ENCODE measurements at regions not wholly inside any gene's neighbourhood (a gene's known extent, or its start where the extent isn't known, plus 50 kb on each side); places are given as distances from the start of the nearest gene placed in this dataset.

DNA sequence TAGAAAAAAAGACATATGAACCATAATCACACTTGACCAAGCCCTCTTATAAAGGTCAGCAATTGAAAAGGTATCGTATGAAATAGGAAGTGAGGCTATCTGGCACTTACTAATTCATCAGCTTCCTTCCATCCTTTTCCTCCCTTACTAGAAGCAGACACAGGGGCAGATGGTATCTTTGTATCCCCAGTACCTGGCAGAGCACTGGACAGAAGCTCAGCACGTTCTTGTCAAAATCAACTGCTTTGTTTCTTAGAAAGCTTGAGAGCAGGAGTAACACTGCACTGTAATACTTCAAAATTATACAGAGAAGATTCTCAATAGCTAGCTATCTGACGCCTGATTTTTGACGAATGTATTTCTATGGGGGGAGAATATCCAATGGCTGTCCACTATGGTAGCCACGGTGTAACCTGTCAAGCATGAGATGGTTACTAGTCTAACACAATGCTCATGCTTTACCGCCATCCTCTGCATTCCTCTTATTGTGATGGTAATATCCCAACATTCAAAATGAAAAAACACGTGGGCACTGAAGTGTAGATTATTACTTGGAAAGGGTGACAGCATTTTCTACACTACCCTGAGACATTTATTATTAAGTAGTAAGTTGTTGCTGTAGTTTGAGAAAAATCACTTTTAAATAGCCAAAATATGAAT, 175.6 kb downstream of the SIPA1L2 start:
- CTCF ChIA-PET = no interaction called here
- POLR2A ChIA-PET (ENCODE audit: unreplicated experiment) = no interaction called here
- Histone ChIP-seq H4K20me1 (ENCODE audit: low read length) (no peaks in the 10 kb centered on the region), H3K27me3 (ENCODE audit: low read length) (no peaks in the 10 kb centered on the region), H3F3A (ENCODE audit: low read length, unreplicated experiment) (no peaks in the 10 kb centered on the region), H3K9ac (ENCODE audit: low read length) (no peak overlapping the region), H3K4me2 (ENCODE audit: low read length) (no peak overlapping the region), H3K9me3 (ENCODE audit: low read length) (no peaks in the 10 kb centered on the region), H3K27ac (ENCODE audit: low read length) (no peak overlapping the region), H2AFZ (ENCODE audit: low read length) (no peak overlapping the region), H3K9me2 (replicated peaks; ENCODE audit: low read length) (no peaks in the 10 kb centered on the region), H3K36me3 (ENCODE audit: low read depth, low read length) (no peaks in the 10 kb centered on the region), H3K79me2 (ENCODE audit: low read length) (no peaks in the 10 kb centered on the region), H3K4me1 (ENCODE audit: insufficient read depth, low read length) (peaks cover 15% of the 10 kb centered on the region), H3K4me3 (ENCODE audit: low read length) (no peak overlapping the region)
- TF ChIP-seq, protein P1, sequence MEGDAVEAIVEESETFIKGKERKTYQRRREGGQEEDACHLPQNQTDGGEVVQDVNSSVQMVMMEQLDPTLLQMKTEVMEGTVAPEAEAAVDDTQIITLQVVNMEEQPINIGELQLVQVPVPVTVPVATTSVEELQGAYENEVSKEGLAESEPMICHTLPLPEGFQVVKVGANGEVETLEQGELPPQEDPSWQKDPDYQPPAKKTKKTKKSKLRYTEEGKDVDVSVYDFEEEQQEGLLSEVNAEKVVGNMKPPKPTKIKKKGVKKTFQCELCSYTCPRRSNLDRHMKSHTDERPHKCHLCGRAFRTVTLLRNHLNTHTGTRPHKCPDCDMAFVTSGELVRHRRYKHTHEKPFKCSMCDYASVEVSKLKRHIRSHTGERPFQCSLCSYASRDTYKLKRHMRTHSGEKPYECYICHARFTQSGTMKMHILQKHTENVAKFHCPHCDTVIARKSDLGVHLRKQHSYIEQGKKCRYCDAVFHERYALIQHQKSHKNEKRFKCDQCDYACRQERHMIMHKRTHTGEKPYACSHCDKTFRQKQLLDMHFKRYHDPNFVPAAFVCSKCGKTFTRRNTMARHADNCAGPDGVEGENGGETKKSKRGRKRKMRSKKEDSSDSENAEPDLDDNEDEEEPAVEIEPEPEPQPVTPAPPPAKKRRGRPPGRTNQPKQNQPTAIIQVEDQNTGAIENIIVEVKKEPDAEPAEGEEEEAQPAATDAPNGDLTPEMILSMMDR (conservative IDR thresholded peaks at IDR 0.05; ENCODE audit: low read depth, low read length) = no peak
- TF ChIP-seq EZH2 (IDR thresholded peaks at IDR 0.05; ENCODE audit: low read length, unreplicated experiment) (no peak), EZH2phosphoT487 (IDR thresholded peaks at IDR 0.05; ENCODE audit: borderline replicate concordance, low read length) (no peak)
- ATAC-seq (no peak), DNase-seq (no peak)
- intact Hi-C loops (cut with micrococcal nuclease) = no loop called here
- no TSS peak for BruUV-seq (replicated peaks)

DNA sequence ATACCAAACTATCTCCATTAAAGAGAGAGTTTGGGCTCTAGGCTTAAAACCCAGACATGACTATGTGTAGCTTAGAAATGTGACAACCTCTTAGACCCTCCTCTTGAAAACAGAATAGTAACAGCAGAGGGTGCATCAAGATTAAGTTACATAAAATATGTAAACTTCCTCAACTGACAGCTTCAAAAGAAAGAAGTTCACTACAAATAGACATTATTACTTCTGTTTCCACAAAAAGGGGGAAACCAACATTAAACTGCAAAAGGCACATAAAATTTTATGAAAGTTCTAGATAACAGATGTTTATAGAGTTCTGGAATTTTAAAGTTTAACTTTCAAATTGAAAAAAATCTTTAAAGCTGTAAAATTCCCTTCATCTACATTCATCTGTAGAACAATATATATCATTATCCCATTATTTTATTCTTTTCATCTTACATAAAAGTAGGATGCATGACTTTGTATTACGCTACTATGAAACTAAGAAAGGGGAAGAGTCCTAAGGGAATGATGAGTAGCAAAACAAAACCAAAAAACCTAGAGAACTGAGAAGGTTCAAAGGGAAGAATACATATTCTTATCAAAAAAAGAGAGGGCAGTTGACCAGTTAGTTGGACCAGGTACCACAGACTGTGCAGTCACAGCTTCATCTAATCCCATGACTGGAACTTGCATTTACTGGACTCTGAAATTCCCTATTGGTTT, 177.0 kb downstream of the SIPA1L2 start:
- intact Hi-C loops (cut with micrococcal nuclease) = no loop called here
- H2AFZ ChIP-seq (ENCODE audit: low read length) = no peak overlapping the region
- BruUV-seq (replicated peaks) = no TSS peak
- H3K9ac ChIP-seq (ENCODE audit: low read length) = no peak overlapping the region
- ChIA-PET POLR2A (ENCODE audit: unreplicated experiment) (no interaction called here), CTCF (no interaction called here)
- no peaks in the 10 kb centered on the region for H3F3A ChIP-seq (ENCODE audit: low read length, unreplicated experiment)
- no peaks in the 10 kb centered on the region for H3K9me3 ChIP-seq (ENCODE audit: low read length)
- H3K27me3 ChIP-seq (ENCODE audit: low read length) = no peaks in the 10 kb centered on the region
- no peaks in the 10 kb centered on the region for H3K9me2 ChIP-seq (replicated peaks; ENCODE audit: low read length)
- H3K36me3 ChIP-seq (ENCODE audit: low read depth, low read length) = no peaks in the 10 kb centered on the region
- no peak overlapping the region for H3K4me3 ChIP-seq (ENCODE audit: low read length)
- H3K79me2 ChIP-seq (ENCODE audit: low read length) = no peaks in the 10 kb centered on the region
- DNase-seq = no peak
- peaks cover 15% of the 10 kb centered on the region for H3K4me1 ChIP-seq (ENCODE audit: insufficient read depth, low read length)
- H3K4me2 ChIP-seq (ENCODE audit: low read length) = no peak overlapping the region
- ATAC-seq = no peak
- no peaks in the 10 kb centered on the region for H4K20me1 ChIP-seq (ENCODE audit: low read length)
- H3K27ac ChIP-seq (ENCODE audit: low read length) = no peak overlapping the region
- TF ChIP-seq, protein P1 (conservative IDR thresholded peaks at IDR 0.05; ENCODE audit: low read depth, low read length) = no peak

DNA sequence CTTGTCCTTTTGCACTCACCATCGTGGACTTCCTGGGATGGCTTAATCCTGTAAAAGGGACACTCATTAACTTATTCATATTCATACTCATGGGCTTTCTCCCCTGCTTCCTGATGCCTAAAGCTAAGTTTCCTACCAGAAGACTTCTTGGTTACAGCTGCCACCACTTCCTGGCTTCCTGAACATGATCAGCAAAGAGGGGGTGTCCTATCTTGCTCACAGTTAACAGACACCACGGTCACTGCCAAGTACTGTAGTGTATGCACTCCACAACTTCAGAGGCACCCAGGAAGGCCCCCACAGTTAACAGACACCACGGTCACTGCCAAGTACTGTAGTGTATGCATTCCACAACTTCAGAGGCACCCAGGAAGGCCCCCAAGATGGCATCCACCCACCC, 177.8 kb downstream of the SIPA1L2 start:
- DNase-seq (no peak), ATAC-seq (no peak)
- H3K9me2 ChIP-seq (replicated peaks; ENCODE audit: low read length) = no peaks in the 10 kb centered on the region
- no peak overlapping the region for H3K4me2 ChIP-seq (ENCODE audit: low read length)
- H2AFZ ChIP-seq (ENCODE audit: low read length) = no peak overlapping the region
- H3K9ac ChIP-seq (ENCODE audit: low read length) = no peak overlapping the region
- ChIA-PET POLR2A (ENCODE audit: unreplicated experiment) (no interaction called here), CTCF (no interaction called here)
- no peak overlapping the region for H3K27ac ChIP-seq (ENCODE audit: low read length)
- TF ChIP-seq EZH2 (IDR thresholded peaks at IDR 0.05; ENCODE audit: low read length, unreplicated experiment) (no peak), EZH2phosphoT487 (IDR thresholded peaks at IDR 0.05; ENCODE audit: borderline replicate concordance, low read length) (no peak)
- H3K27me3 ChIP-seq (ENCODE audit: low read length) = no peaks in the 10 kb centered on the region
- no peaks in the 10 kb centered on the region for H3K9me3 ChIP-seq (ENCODE audit: low read length)
- H3F3A ChIP-seq (ENCODE audit: low read length, unreplicated experiment) = no peaks in the 10 kb centered on the region
- no TSS peak for BruUV-seq (replicated peaks)
- no peaks in the 10 kb centered on the region for H3K36me3 ChIP-seq (ENCODE audit: low read depth, low read length)
- intact Hi-C loops (cut with micrococcal nuclease) = no loop called here
- no peaks in the 10 kb centered on the region for H3K79me2 ChIP-seq (ENCODE audit: low read length)
- no peaks in the 10 kb centered on the region for H4K20me1 ChIP-seq (ENCODE audit: low read length)
- H3K4me3 ChIP-seq (ENCODE audit: low read length) = no peak overlapping the region
- H3K4me1 ChIP-seq (ENCODE audit: insufficient read depth, low read length) = peaks cover 15% of the 10 kb centered on the region

Measured in PC-3 (cell line).